HepG2 (cell line): ENCODE measurements at regions not wholly inside any gene's neighbourhood (a gene's known extent, or its start where the extent isn't known, plus 50 kb on each side); places are given as distances from the start of the nearest gene placed in this dataset.

Source experiments
- ATAC-seq: fragments of 200-7000 bp; cut with Tn5 transposase; 3 replicates; pipeline ENCODE4 v1.9.1; 2020; ENCODE audit warnings: mild to moderate bottlenecking, moderate library complexity
- BruUV-seq: library from RNA; stranded (reverse); fragments of 400-500 nt; replicated peaks from 2 replicates; lab custom pipeline; 2021; lab: Mats Ljungman, UMichigan
- CTCF ChIA-PET: fragments of 300-600 bp; formaldehyde crosslinking; extraction: SDS; loops from one replicate; lab custom pipeline; 2021; ENCODE audit warnings: low total read pairs, inconsistent platforms, low intra/inter-chr PET ratio; lab: Yijun Ruan, JAX
- POLR2A ChIA-PET: fragments of 350-600 bp; sonication (Branson Sonifier 250); formaldehyde crosslinking; loops from one replicate; lab custom pipeline; 2020; ENCODE audit warnings: antibody characterized with exemption, inconsistent platforms; lab: Yijun Ruan, JAX
- DNase-seq: peaks from one replicate; pipeline ENCODE4 v3.0.0-alpha.2; 2015; ENCODE audit warnings: low spot score
- FAIRE-seq: peaks from 3 replicates; lab custom pipeline; 2011; peaks lifted over from hg19 to GRCh38; lab: Jason Lieb, UNC
- H2AFZ ChIP-seq: one replicate; pipeline ENCODE4 v1.6.1; 2011; ENCODE audit warnings: low read length, inconsistent platforms
- H3K27ac ChIP-seq: fragments of 300-600 bp; 3 replicates; pipeline ENCODE4 v1.8.0; 2011; ENCODE audit warnings: mixed run types, mild to moderate bottlenecking, mixed read lengths, low read length, inconsistent platforms; ENCODE audit not compliant: insufficient read depth; ENCODE audit errors: extremely low read length
- H3K27me3 ChIP-seq, 2 experiments: fragments of 200-600 bp in 1 of 2; 2 replicates in 1 of 2; 3 replicates in 1 of 2; pipeline versions ENCODE4 v1.6.0 to v1.8.0; 2011; ENCODE audit warnings: low read length in 2 of 2, mild to moderate bottlenecking in 2 of 2, moderate library complexity in 2 of 2, inconsistent platforms in 1 of 2; ENCODE audit not compliant: insufficient read depth in 2 of 2, control insufficient read depth in 1 of 2
- H3K36me3 ChIP-seq, 2 experiments: fragments of 200-600 bp in 1 of 2; replicated peaks in 1 of 2; 2 replicates in 1 of 2; 3 replicates in 1 of 2; pipeline versions ENCODE4 v1.5.1 to v1.8.0; 2011; ENCODE audit warnings: low read length in 2 of 2, inconsistent platforms in 1 of 2; ENCODE audit not compliant: insufficient read depth in 2 of 2, control insufficient read depth in 1 of 2
- H3K4me1 ChIP-seq: 2 replicates; pipeline ENCODE4 v1.5.1; 2012; ENCODE audit warnings: low read length, inconsistent platforms; ENCODE audit not compliant: insufficient read depth
- H3K4me2 ChIP-seq: 2 replicates; pipeline ENCODE4 v1.6.0; 2011; ENCODE audit warnings: low read depth, low read length, inconsistent platforms
- H3K4me3 ChIP-seq, 3 experiments: fragments of 200-600 bp in 1 of 3; sonication (generic), shearing (Covaris generic) in 1 of 3; replicated peaks in 1 of 3; 2 replicates each; pipeline ENCODE4 v1.5.1; 2011 to 2016; ENCODE audit warnings: low read length in 3 of 3, inconsistent platforms in 2 of 3, low read depth in 2 of 3, mild to moderate bottlenecking in 2 of 3, control low read depth in 1 of 3, mixed read lengths in 1 of 3; ENCODE audit not compliant: insufficient read depth in 1 of 3
- H3K79me2 ChIP-seq: one replicate; pipeline ENCODE4 v1.6.1; 2011; ENCODE audit warnings: low read length, inconsistent platforms; ENCODE audit not compliant: insufficient read depth
- H3K9ac ChIP-seq: 2 replicates; pipeline ENCODE4 v1.6.0; 2011; ENCODE audit warnings: mild to moderate bottlenecking, low read depth, low read length, inconsistent platforms; ENCODE audit not compliant: insufficient read depth
- H3K9me3 ChIP-seq: 2 replicates; pipeline ENCODE4 v1.5.1; 2012; ENCODE audit warnings: mild to moderate bottlenecking, low read length
- H4K20me1 ChIP-seq: 2 replicates; pipeline ENCODE4 v1.6.0; 2011; ENCODE audit warnings: inconsistent platforms, mild to moderate bottlenecking, low read length, moderate library complexity; ENCODE audit not compliant: insufficient read depth
- ASH2L ChIP-seq: fragments of 300-600, 200-600 bp; sonication (generic); IDR thresholded peaks from 2 replicates; pipeline ENCODE4 v1.7.0; 2017; ENCODE audit warnings: low read depth, mild to moderate bottlenecking, moderate library complexity, mixed read lengths, low read length; ENCODE audit not compliant: insufficient read length
- CHCHD3 ChIP-seq: sonication (generic); formaldehyde crosslinking; IDR thresholded peaks from 2 replicates; pipeline ENCODE4 v1.8.0; 2022; ENCODE audit warnings: mild to moderate bottlenecking, missing genetic modification reagents, moderate library complexity
- SATB2 ChIP-seq: sonication (generic); formaldehyde crosslinking; IDR thresholded peaks from 2 replicates; pipeline ENCODE4 v1.5.0; 2020; ENCODE audit warnings: missing genetic modification reagents
- SNAPC5 ChIP-seq: sonication (generic); formaldehyde crosslinking; IDR thresholded peaks from 2 replicates; pipeline ENCODE4 v1.8.1; 2023; ENCODE audit warnings: mild to moderate bottlenecking, missing genetic modification reagents, borderline replicate concordance
- STAG1 ChIP-seq: sonication (generic); formaldehyde crosslinking; IDR thresholded peaks from 2 replicates; pipeline ENCODE4 v1.4.0; 2020; ENCODE audit warnings: missing genetic modification reagents
- THAP9 ChIP-seq: sonication (generic); formaldehyde crosslinking; IDR thresholded peaks from 2 replicates; pipeline ENCODE4; 2020; ENCODE audit warnings: missing genetic modification reagents, mild to moderate bottlenecking, borderline replicate concordance
- ZBTB20 ChIP-seq: sonication (generic); formaldehyde crosslinking; IDR thresholded peaks from 2 replicates; pipeline ENCODE4 v1.8.1; 2023; ENCODE audit warnings: missing genetic modification reagents, low read depth, mild to moderate bottlenecking, borderline replicate concordance
- ZBTB42 ChIP-seq: sonication (generic); formaldehyde crosslinking; IDR thresholded peaks from 2 replicates; pipeline ENCODE4 v1.5.0; 2020; ENCODE audit warnings: mild to moderate bottlenecking, missing genetic modification reagents
- ZNF160 ChIP-seq: sonication (generic); formaldehyde crosslinking; IDR thresholded peaks from 2 replicates; pipeline ENCODE4 v1.8.0; 2022; ENCODE audit warnings: mild to moderate bottlenecking, inconsistent platforms, missing genetic modification reagents
- ZNF350 ChIP-seq: sonication (generic); formaldehyde crosslinking; IDR thresholded peaks from 2 replicates; pipeline ENCODE4 v1.4.0; 2020; ENCODE audit warnings: mild to moderate bottlenecking, low read depth, missing genetic modification reagents, borderline replicate concordance
- ZNF7 ChIP-seq: IDR thresholded peaks from 2 replicates; pipeline ENCODE4 v1.6.1; 2016; ENCODE audit warnings: missing biosample characterization, missing genetic modification reagents
- ZNF761 ChIP-seq: sonication (generic); formaldehyde crosslinking; conservative IDR thresholded peaks from 2 replicates; pipeline ENCODE4 v1.4.0; 2020; ENCODE audit warnings: mild to moderate bottlenecking, missing genetic modification reagents
- WGBS: methylation state at CpG from one replicate; pipeline ENCODE4 v1.1.6; 2017; ENCODE audit warnings: low lambda C conversion rate; 5-methylcytosine and 5-hydroxymethylcytosine counted together
- in situ Hi-C: cut with HindIII; loops from 2 replicates; pipeline ENCODE4 v1.10.0; 2017; ENCODE audit warnings: low pct_unique_long_range_greater_than_20kb; ENCODE audit not compliant: extremely low pct_ligation_motif_present
- intact Hi-C: fragments of 100-400 bp; cut with micrococcal nuclease; formaldehyde crosslinking; loops from one replicate; pipeline ENCODE4 v1.10.0; 2022; ENCODE audit not compliant: unreplicated experiment
- TF ChIP-seq, protein P1 (sequence below): sonication (generic); formaldehyde crosslinking; IDR thresholded peaks from 2 replicates; pipeline ENCODE4 v1.4.0; 2020; ENCODE audit warnings: missing genetic modification reagents
- TF ChIP-seq, protein P2 (sequence below): sonication (generic); formaldehyde crosslinking; IDR thresholded peaks from 2 replicates; pipeline ENCODE4 v1.4.0; 2020; ENCODE audit warnings: missing genetic modification reagents, borderline replicate concordance

GRCh38 chr22:27452922-27453321 lies 348.6 kb downstream of the MN1 start:
- ATAC-seq: no peak
- ChIA-PET CTCF (no interaction called here), POLR2A (no interaction called here)
- no peak overlapping the region for H3K4me3 ChIP-seq
- intact Hi-C loops: no loop called here
- 38% methylated on average over 4 of the region's 4 CpGs for WGBS
- no peaks in the 10 kb centered on the region for H3K79me2 ChIP-seq
- FAIRE-seq: no peak
- in situ Hi-C loops: no loop called here
- H3K36me3 ChIP-seq: no peaks in the 10 kb centered on the region
- DNase-seq: no peak
- no peak overlapping the region for H2AFZ ChIP-seq
- H3K4me1 ChIP-seq: no peaks in the 10 kb centered on the region
- no peak for TF ChIP-seq ZBTB20 (CRISPR knock-in tag)
- TF ChIP-seq SNAPC5 (CRISPR knock-in tag): no peak
- no peak for TF ChIP-seq SATB2 (CRISPR knock-in tag)
- TF ChIP-seq, protein P1, sequence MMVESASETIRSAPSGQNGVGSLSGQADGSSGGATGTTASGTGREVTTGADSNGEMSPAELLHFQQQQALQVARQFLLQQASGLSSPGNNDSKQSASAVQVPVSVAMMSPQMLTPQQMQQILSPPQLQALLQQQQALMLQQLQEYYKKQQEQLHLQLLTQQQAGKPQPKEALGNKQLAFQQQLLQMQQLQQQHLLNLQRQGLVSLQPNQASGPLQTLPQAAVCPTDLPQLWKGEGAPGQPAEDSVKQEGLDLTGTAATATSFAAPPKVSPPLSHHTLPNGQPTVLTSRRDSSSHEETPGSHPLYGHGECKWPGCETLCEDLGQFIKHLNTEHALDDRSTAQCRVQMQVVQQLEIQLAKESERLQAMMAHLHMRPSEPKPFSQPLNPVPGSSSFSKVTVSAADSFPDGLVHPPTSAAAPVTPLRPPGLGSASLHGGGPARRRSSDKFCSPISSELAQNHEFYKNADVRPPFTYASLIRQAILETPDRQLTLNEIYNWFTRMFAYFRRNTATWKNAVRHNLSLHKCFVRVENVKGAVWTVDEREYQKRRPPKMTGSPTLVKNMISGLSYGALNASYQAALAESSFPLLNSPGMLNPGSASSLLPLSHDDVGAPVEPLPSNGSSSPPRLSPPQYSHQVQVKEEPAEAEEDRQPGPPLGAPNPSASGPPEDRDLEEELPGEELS (CRISPR knock-in tag): no peak
- TF ChIP-seq ZBTB42 (CRISPR knock-in tag): no peak
- no peak for TF ChIP-seq ZNF761 (CRISPR knock-in tag)
- no peak for TF ChIP-seq ZNF7 (CRISPR knock-in tag)
- no peak for TF ChIP-seq STAG1 (CRISPR knock-in tag)
- TF ChIP-seq ASH2L: no peak
- no peak for TF ChIP-seq ZNF160 (CRISPR knock-in tag)
- TF ChIP-seq CHCHD3 (CRISPR knock-in tag): no peak
- TF ChIP-seq, protein P2, sequence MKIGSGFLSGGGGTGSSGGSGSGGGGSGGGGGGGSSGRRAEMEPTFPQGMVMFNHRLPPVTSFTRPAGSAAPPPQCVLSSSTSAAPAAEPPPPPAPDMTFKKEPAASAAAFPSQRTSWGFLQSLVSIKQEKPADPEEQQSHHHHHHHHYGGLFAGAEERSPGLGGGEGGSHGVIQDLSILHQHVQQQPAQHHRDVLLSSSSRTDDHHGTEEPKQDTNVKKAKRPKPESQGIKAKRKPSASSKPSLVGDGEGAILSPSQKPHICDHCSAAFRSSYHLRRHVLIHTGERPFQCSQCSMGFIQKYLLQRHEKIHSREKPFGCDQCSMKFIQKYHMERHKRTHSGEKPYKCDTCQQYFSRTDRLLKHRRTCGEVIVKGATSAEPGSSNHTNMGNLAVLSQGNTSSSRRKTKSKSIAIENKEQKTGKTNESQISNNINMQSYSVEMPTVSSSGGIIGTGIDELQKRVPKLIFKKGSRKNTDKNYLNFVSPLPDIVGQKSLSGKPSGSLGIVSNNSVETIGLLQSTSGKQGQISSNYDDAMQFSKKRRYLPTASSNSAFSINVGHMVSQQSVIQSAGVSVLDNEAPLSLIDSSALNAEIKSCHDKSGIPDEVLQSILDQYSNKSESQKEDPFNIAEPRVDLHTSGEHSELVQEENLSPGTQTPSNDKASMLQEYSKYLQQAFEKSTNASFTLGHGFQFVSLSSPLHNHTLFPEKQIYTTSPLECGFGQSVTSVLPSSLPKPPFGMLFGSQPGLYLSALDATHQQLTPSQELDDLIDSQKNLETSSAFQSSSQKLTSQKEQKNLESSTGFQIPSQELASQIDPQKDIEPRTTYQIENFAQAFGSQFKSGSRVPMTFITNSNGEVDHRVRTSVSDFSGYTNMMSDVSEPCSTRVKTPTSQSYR: no peak
- no peak for TF ChIP-seq THAP9 (CRISPR knock-in tag)
- no peak for TF ChIP-seq ZNF350 (CRISPR knock-in tag)
- no peaks in the 10 kb centered on the region for H3K9me3 ChIP-seq
- no TSS peak for BruUV-seq
- H3K4me2 ChIP-seq: no peak overlapping the region
- H4K20me1 ChIP-seq: no peaks in the 10 kb centered on the region
- no peak overlapping the region for H3K27ac ChIP-seq
- no peaks in the 10 kb centered on the region for H3K27me3 ChIP-seq
- no peak overlapping the region for H3K9ac ChIP-seq
